ENCODE measurements at regions not wholly inside any gene's neighbourhood (a gene's known extent, or its start where the extent isn't known, plus 50 kb on each side); places are given as distances from the start of the nearest gene placed in this dataset.
"Not testable (repeated sequence)": the region's sequence is repeated elsewhere in the genome, so short reads cannot be mapped to it uniquely, and the experiment has no call there.

- no peaks in the 10 kb centered on the region for H3K36me3 ChIP-seq (ENCODE audit: insufficient read depth, low read length)
- H3K9me3 ChIP-seq (ENCODE audit: control insufficient read depth, insufficient read depth, low read length), result no peaks in the 10 kb centered on the region
- H3K4me1 ChIP-seq (ENCODE audit: insufficient read depth, low read length), result no peaks in the 10 kb centered on the region
- no peak overlapping the region for H3K9ac ChIP-seq (ENCODE audit: low read depth, low read length)
Observed at GRCh38 chr6:88520017-88520338, 353.8 kb upstream of the CNR1 start.

GRCh38 chr6:88519301-88520016, 353.3 kb upstream of the CNR1 start:
- Histone ChIP-seq H3K9me3 (ENCODE audit: control insufficient read depth, insufficient read depth, low read length) (no peaks in the 10 kb centered on the region), H3K36me3 (ENCODE audit: insufficient read depth, low read length) (no peaks in the 10 kb centered on the region), H3K4me1 (ENCODE audit: insufficient read depth, low read length) (no peaks in the 10 kb centered on the region), H3K9ac (ENCODE audit: low read depth, low read length) (no peak overlapping the region)

- Histone ChIP-seq H3K9me3 (ENCODE audit: control insufficient read depth, insufficient read depth, low read length) (no peaks in the 10 kb centered on the region), H3K36me3 (ENCODE audit: insufficient read depth, low read length) (no peaks in the 10 kb centered on the region)
Observed at GRCh38 chr6:88517737-88518136, 351.6 kb upstream of the CNR1 start.

GRCh38 chr6:88513920-88514319, 347.8 kb upstream of the CNR1 start:
- Histone ChIP-seq H3K36me3 (ENCODE audit: insufficient read depth, low read length) (no peaks in the 10 kb centered on the region), H3K9ac (ENCODE audit: low read depth, low read length) (no peak overlapping the region), H3K4me1 (ENCODE audit: insufficient read depth, low read length) (no peaks in the 10 kb centered on the region), H3K9me3 (ENCODE audit: control insufficient read depth, insufficient read depth, low read length) (no peaks in the 10 kb centered on the region)

More at GRCh38 chr6:88517737-88518136, 351.6 kb upstream of the CNR1 start:
- H3K9ac ChIP-seq (ENCODE audit: low read depth, low read length), result no peak overlapping the region
- H3K4me1 ChIP-seq (ENCODE audit: insufficient read depth, low read length), result no peaks in the 10 kb centered on the region

GRCh38 chr6:88513471-88513870, 347.3 kb upstream of the CNR1 start:
- no peaks in the 10 kb centered on the region for H3K9me3 ChIP-seq (ENCODE audit: control insufficient read depth, insufficient read depth, low read length)
- no peak overlapping the region for H3K9ac ChIP-seq (ENCODE audit: low read depth, low read length)
- H3K4me1 ChIP-seq (ENCODE audit: insufficient read depth, low read length), result no peaks in the 10 kb centered on the region
- H3K36me3 ChIP-seq (ENCODE audit: insufficient read depth, low read length), result no peaks in the 10 kb centered on the region

GRCh38 chr6:88512951-88513350, 346.8 kb upstream of the CNR1 start:
- no peaks in the 10 kb centered on the region for H3K4me1 ChIP-seq (ENCODE audit: insufficient read depth, low read length)
- H3K36me3 ChIP-seq (ENCODE audit: insufficient read depth, low read length), result no peaks in the 10 kb centered on the region
- H3K9me3 ChIP-seq (ENCODE audit: control insufficient read depth, insufficient read depth, low read length), result no peaks in the 10 kb centered on the region
- H3K9ac ChIP-seq (ENCODE audit: low read depth, low read length), result no peak overlapping the region

- Histone ChIP-seq H3K9ac (ENCODE audit: low read depth, low read length) (no peak overlapping the region), H3K9me3 (ENCODE audit: control insufficient read depth, insufficient read depth, low read length) (no peaks in the 10 kb centered on the region), H3K4me1 (ENCODE audit: insufficient read depth, low read length) (no peaks in the 10 kb centered on the region), H3K36me3 (ENCODE audit: insufficient read depth, low read length) (no peaks in the 10 kb centered on the region)
Observed at GRCh38 chr6:88502391-88502790, 336.2 kb upstream of the CNR1 start.

GRCh38 chr6:88499845-88500699, 333.9 kb upstream of the CNR1 start:
- Histone ChIP-seq H3K9ac (ENCODE audit: low read depth, low read length) (no peak overlapping the region), H3K9me3 (ENCODE audit: control insufficient read depth, insufficient read depth, low read length) (no peaks in the 10 kb centered on the region), H3K36me3 (ENCODE audit: insufficient read depth, low read length) (no peaks in the 10 kb centered on the region), H3K4me1 (ENCODE audit: insufficient read depth, low read length) (no peaks in the 10 kb centered on the region)

- no peaks in the 10 kb centered on the region for H3K36me3 ChIP-seq (ENCODE audit: insufficient read depth, low read length)
- no peaks in the 10 kb centered on the region for H3K4me1 ChIP-seq (ENCODE audit: insufficient read depth, low read length)
- H3K9ac ChIP-seq (ENCODE audit: low read depth, low read length), result no peak overlapping the region
- H3K9me3 ChIP-seq (ENCODE audit: control insufficient read depth, insufficient read depth, low read length), result no peaks in the 10 kb centered on the region
Observed at GRCh38 chr6:88499436-88499835, 333.3 kb upstream of the CNR1 start.

GRCh38 chr6:88497403-88497802, 331.3 kb upstream of the CNR1 start:
- not testable (repeated sequence) for H3K4me1 ChIP-seq (ENCODE audit: insufficient read depth, low read length); H3K9me3 ChIP-seq (ENCODE audit: control insufficient read depth, insufficient read depth, low read length); H3K36me3 ChIP-seq (ENCODE audit: insufficient read depth, low read length); H3K9ac ChIP-seq (ENCODE audit: low read depth, low read length)

GRCh38 chr6:88494401-88495140, 328.4 kb upstream of the CNR1 start:
- Histone ChIP-seq H3K9me3 (ENCODE audit: control insufficient read depth, insufficient read depth, low read length) (no peaks in the 10 kb centered on the region; the same call in 1 of the 2 replicates), H3K36me3 (ENCODE audit: insufficient read depth, low read length) (no peaks in the 10 kb centered on the region), H3K4me1 (ENCODE audit: insufficient read depth, low read length) (no peaks in the 10 kb centered on the region), H3K9ac (ENCODE audit: low read depth, low read length) (no peak overlapping the region)

GRCh38 chr6:88493717-88494116, 327.6 kb upstream of the CNR1 start:
- Histone ChIP-seq H3K9ac (ENCODE audit: low read depth, low read length) (no peak overlapping the region), H3K9me3 (ENCODE audit: control insufficient read depth, insufficient read depth, low read length) (no peaks in the 10 kb centered on the region; the same call in 1 of the 2 replicates), H3K36me3 (ENCODE audit: insufficient read depth, low read length) (no peaks in the 10 kb centered on the region), H3K4me1 (ENCODE audit: insufficient read depth, low read length) (no peaks in the 10 kb centered on the region)

- Histone ChIP-seq H3K9me3 (ENCODE audit: control insufficient read depth, insufficient read depth, low read length) (no peaks in the 10 kb centered on the region; the same call in 1 of the 2 replicates), H3K9ac (ENCODE audit: low read depth, low read length) (no peak overlapping the region), H3K36me3 (ENCODE audit: insufficient read depth, low read length) (no peaks in the 10 kb centered on the region), H3K4me1 (ENCODE audit: insufficient read depth, low read length) (no peaks in the 10 kb centered on the region)
Observed at GRCh38 chr6:88492824-88493223, 326.7 kb upstream of the CNR1 start.

- Histone ChIP-seq H3K4me1 (ENCODE audit: insufficient read depth, low read length) (no peaks in the 10 kb centered on the region), H3K36me3 (ENCODE audit: insufficient read depth, low read length) (no peaks in the 10 kb centered on the region), H3K9me3 (ENCODE audit: control insufficient read depth, insufficient read depth, low read length) (no peaks in the 10 kb centered on the region; the same call in 1 of the 2 replicates), H3K9ac (ENCODE audit: low read depth, low read length) (no peak overlapping the region)
Observed at GRCh38 chr6:88492241-88492640, 326.1 kb upstream of the CNR1 start.
